HepG2 (cell line): ENCODE measurements at regions not wholly inside any gene's neighbourhood (a gene's known extent, or its start where the extent isn't known, plus 50 kb on each side); places are given as distances from the start of the nearest gene placed in this dataset.
A peak's percentile ranks its signal among the peaks of the same experiment; 100 is the strongest.

ENCODE experiments used
- ARID2 ChIP-seq: sonication (generic); formaldehyde crosslinking; IDR thresholded peaks from 2 replicates; pipeline ENCODE4 v1.8.1; 2022; ENCODE audit warnings: mild to moderate bottlenecking, missing genetic modification reagents, borderline replicate concordance
- NR2F6 ChIP-seq, 2 experiments: IDR thresholded peaks; 2 replicates each; pipeline ENCODE4 v1.6.1; 2016; ENCODE audit warnings: antibody characterized with exemption in 1 of 2, mild to moderate bottlenecking in 1 of 2
- RFX1 ChIP-seq: fragments of 450-650 bp; IDR thresholded peaks from 2 replicates; pipeline ENCODE4 v1.6.1; 2017
- TF ChIP-seq, protein P1 (sequence below): IDR thresholded peaks from 2 replicates; pipeline ENCODE4 v1.6.1; 2012; ENCODE audit warnings: low read length, improper control_type of control experiment
- TF ChIP-seq, protein P2 (sequence below): IDR thresholded peaks from 2 replicates; pipeline ENCODE4 v1.6.1; 2016; ENCODE audit warnings: mild to moderate bottlenecking

DNA sequence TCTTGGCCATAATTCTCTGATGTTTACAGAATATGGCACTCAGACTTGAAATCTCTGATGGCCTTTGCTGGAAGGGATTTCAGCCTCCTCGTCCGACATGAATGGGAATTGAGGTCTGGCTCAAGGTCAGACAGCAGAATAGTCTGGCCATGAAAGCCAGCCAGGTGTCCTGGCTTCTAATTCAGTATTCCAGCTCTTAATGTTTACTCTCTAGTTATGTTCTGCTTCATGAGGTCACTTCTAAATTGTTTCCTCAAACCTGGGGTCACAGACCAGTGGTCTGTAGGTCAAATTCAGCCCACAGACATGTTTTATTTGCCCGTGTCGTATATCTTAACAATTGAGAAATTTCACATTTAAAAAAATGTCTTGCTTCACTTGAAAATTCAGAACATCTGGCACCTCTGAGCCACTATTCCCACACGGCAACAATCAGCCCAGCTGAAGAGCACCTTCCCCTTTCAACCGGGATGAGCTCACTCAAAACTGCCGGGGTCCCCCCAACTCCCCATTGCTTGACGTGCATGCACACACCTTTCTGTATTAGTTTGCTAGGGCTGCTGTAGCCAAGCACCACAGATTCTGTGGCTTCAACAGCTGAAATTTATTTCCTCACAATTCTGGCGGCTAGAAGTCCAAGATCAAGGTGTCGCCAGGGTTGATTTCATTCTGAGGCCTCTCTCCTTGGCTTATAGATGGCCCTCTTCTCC, 243.5 kb downstream of the ENC1 start (continued):
- TF ChIP-seq, protein P1, sequence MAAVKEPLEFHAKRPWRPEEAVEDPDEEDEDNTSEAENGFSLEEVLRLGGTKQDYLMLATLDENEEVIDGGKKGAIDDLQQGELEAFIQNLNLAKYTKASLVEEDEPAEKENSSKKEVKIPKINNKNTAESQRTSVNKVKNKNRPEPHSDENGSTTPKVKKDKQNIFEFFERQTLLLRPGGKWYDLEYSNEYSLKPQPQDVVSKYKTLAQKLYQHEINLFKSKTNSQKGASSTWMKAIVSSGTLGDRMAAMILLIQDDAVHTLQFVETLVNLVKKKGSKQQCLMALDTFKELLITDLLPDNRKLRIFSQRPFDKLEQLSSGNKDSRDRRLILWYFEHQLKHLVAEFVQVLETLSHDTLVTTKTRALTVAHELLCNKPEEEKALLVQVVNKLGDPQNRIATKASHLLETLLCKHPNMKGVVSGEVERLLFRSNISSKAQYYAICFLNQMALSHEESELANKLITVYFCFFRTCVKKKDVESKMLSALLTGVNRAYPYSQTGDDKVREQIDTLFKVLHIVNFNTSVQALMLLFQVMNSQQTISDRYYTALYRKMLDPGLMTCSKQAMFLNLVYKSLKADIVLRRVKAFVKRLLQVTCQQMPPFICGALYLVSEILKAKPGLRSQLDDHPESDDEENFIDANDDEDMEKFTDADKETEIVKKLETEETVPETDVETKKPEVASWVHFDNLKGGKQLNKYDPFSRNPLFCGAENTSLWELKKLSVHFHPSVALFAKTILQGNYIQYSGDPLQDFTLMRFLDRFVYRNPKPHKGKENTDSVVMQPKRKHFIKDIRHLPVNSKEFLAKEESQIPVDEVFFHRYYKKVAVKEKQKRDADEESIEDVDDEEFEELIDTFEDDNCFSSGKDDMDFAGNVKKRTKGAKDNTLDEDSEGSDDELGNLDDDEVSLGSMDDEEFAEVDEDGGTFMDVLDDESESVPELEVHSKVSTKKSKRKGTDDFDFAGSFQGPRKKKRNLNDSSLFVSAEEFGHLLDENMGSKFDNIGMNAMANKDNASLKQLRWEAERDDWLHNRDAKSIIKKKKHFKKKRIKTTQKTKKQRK: no peak
- TF ChIP-seq NR2F6 (IDR thresholded peaks at IDR 0.05) (peak; percentile 45), NR2F6 (CRISPR knock-in tag; IDR thresholded peaks at IDR 0.05) (0 out of 2 replicates have a peak, but pooled peaks have one; percentile 14), RFX1 (no peak), ARID2 (CRISPR knock-in tag) (no peak)
- TF ChIP-seq, protein P2, sequence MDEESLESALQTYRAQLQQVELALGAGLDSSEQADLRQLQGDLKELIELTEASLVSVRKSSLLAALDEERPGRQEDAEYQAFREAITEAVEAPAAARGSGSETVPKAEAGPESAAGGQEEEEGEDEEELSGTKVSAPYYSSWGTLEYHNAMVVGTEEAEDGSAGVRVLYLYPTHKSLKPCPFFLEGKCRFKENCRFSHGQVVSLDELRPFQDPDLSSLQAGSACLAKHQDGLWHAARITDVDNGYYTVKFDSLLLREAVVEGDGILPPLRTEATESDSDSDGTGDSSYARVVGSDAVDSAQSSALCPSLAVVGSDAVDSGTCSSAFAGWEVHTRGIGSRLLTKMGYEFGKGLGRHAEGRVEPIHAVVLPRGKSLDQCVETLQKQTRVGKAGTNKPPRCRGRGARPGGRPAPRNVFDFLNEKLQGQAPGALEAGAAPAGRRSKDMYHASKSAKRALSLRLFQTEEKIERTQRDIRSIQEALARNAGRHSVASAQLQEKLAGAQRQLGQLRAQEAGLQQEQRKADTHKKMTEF (CRISPR knock-in tag): 0 out of 2 replicates have a peak, but pooled peaks have one; percentile 18
